Neuronal stem cell (in vitro differentiated cells): ENCODE measurements at regions not wholly inside any gene's neighbourhood (a gene's known extent, or its start where the extent isn't known, plus 50 kb on each side); places are given as distances from the start of the nearest gene placed in this dataset.
"Not testable (repeated sequence)": the region's sequence is repeated elsewhere in the genome, so short reads cannot be mapped to it uniquely, and the experiment has no call there.

Experiments
- DNase-seq: peaks from one replicate; pipeline ENCODE4 v3.0.0-alpha.2; 2013; ENCODE audit warnings: low spot score
- H2AFZ ChIP-seq: one replicate; pipeline ENCODE4 v1.6.1; 2013; ENCODE audit warnings: mild to moderate bottlenecking, low read length, inconsistent platforms
- H2AK5ac ChIP-seq: 2 replicates; pipeline ENCODE4 v1.6.1; 2013; ENCODE audit warnings: low read depth, mild to moderate bottlenecking, inconsistent platforms, low read length, moderate library complexity, mixed read lengths
- H2BK120ac ChIP-seq: 2 replicates; pipeline ENCODE4 v1.6.1; 2013; ENCODE audit warnings: low read depth, mild to moderate bottlenecking, inconsistent platforms, low read length, moderate library complexity, mixed read lengths
- H2BK12ac ChIP-seq: one replicate; pipeline ENCODE4 v1.6.1; 2013; ENCODE audit warnings: low read length, inconsistent platforms
- H2BK15ac ChIP-seq: 2 replicates; pipeline ENCODE4 v1.6.1; 2013; ENCODE audit warnings: mild to moderate bottlenecking, low read length, inconsistent platforms, mixed read lengths
- H2BK5ac ChIP-seq: one replicate; pipeline ENCODE4 v1.6.1; 2013; ENCODE audit warnings: inconsistent platforms, mild to moderate bottlenecking, low read length, moderate library complexity
- H3K14ac ChIP-seq: one replicate; pipeline ENCODE4 v1.6.1; 2013; ENCODE audit warnings: low read length, inconsistent platforms
- H3K18ac ChIP-seq: 2 replicates; pipeline ENCODE4 v1.6.1; 2013; ENCODE audit warnings: low read length, inconsistent platforms
- H3K23ac ChIP-seq: 2 replicates; pipeline ENCODE4 v1.6.1; 2013; ENCODE audit warnings: low read depth, mild to moderate bottlenecking, mixed read lengths, low read length, inconsistent platforms; ENCODE audit not compliant: poor library complexity
- H3K27ac ChIP-seq: replicated peaks from 3 replicates; pipeline ENCODE4 v1.5.1; 2013; ENCODE audit warnings: low read length, inconsistent platforms
- H3K27me3 ChIP-seq, 3 experiments: 2 replicates each; pipeline ENCODE4 v1.6.1; 2013; ENCODE audit warnings: low read length in 3 of 3, mild to moderate bottlenecking in 2 of 3, inconsistent platforms in 1 of 3, low read depth in 1 of 3, mixed read lengths in 1 of 3, moderate library complexity in 1 of 3; ENCODE audit not compliant: control insufficient read depth in 3 of 3, insufficient read depth in 3 of 3
- H3K36me3 ChIP-seq, 2 donors: replicated peaks in 1 of 2; 2 replicates each; pipeline ENCODE4 v1.6.1; 2013; ENCODE audit warnings: low read length in 2 of 2; ENCODE audit not compliant: control insufficient read depth in 2 of 2, insufficient read depth in 2 of 2
- H3K4ac ChIP-seq: 2 replicates; pipeline ENCODE4 v1.6.1; 2013; ENCODE audit warnings: inconsistent platforms, mild to moderate bottlenecking, low read length, moderate library complexity
- H3K4me1 ChIP-seq, 2 donors: 1 replicate in 1 of 2; 2 replicates in 1 of 2; pipeline ENCODE4 v1.6.1; 2013; ENCODE audit warnings: low read length in 2 of 2, low read depth in 1 of 2; ENCODE audit not compliant: control insufficient read depth in 2 of 2, insufficient read depth in 1 of 2
- H3K4me2 ChIP-seq: one replicate; pipeline ENCODE4 v1.6.1; 2013; ENCODE audit warnings: mild to moderate bottlenecking, low read length, inconsistent platforms; ENCODE audit not compliant: insufficient read depth, poor library complexity, severe bottlenecking
- H3K4me3 ChIP-seq, 2 donors: 2 replicates each; pipeline ENCODE4 v1.5.1; 2013; ENCODE audit warnings: low read length in 2 of 2, mild to moderate bottlenecking in 2 of 2, inconsistent platforms in 1 of 2, moderate library complexity in 1 of 2
- H3K79me1 ChIP-seq: one replicate; pipeline ENCODE4 v1.6.1; 2013; ENCODE audit warnings: low read depth, mild to moderate bottlenecking, inconsistent platforms, low read length, moderate library complexity
- H3K9ac ChIP-seq: one replicate; pipeline ENCODE4 v1.6.1; 2013; ENCODE audit warnings: mild to moderate bottlenecking, low read depth, low read length, inconsistent platforms; ENCODE audit not compliant: poor library complexity
- H3K9me3 ChIP-seq, 2 donors: replicated peaks in 1 of 2; 2 replicates each; pipeline versions ENCODE3 to v1.6.1; 2013; ENCODE audit warnings: low read length in 2 of 2, mild to moderate bottlenecking in 2 of 2, inconsistent platforms in 1 of 2, low read depth in 1 of 2, mixed read lengths in 1 of 2, moderate library complexity in 1 of 2; ENCODE audit not compliant: control insufficient read depth in 2 of 2, insufficient read depth in 1 of 2
- H4K8ac ChIP-seq: one replicate; pipeline ENCODE4 v1.6.1; 2013; ENCODE audit warnings: low read depth, mild to moderate bottlenecking, inconsistent platforms, low read length, moderate library complexity
- H4K91ac ChIP-seq: one replicate; pipeline ENCODE4 v1.6.1; 2013; ENCODE audit warnings: low read length, low read depth, mild to moderate bottlenecking, inconsistent platforms; ENCODE audit not compliant: poor library complexity
- WGBS, 2 donors: extraction: QIAGEN DNeasy Blood & Tissue Kit; methylation state at CpG; one replicate each; pipeline ENCODE4 v1.1.7; 2013; ENCODE audit warnings: missing lambda C conversion rate in 2 of 2, mixed read lengths in 1 of 2; ENCODE audit not compliant: insufficient read length in 2 of 2, insufficient replicate concordance in 1 of 2; ENCODE audit errors: extremely low coverage in 2 of 2; 5-methylcytosine and 5-hydroxymethylcytosine counted together

GRCh38 chr6:11304946-11305345 lies 72.5 kb upstream of the NEDD9 start:
- DNase-seq = no peak
- Histone ChIP-seq H2AK5ac (no peak overlapping the region), H3K18ac (no peak overlapping the region), H3K4me3 (no peak overlapping the region), H3K9ac (no peak overlapping the region), H2BK5ac (no peak overlapping the region), H2AFZ (no peak overlapping the region), H4K8ac (no peak overlapping the region), H3K23ac (no peak overlapping the region), H2BK15ac (no peak overlapping the region), H3K4me2 (no peak overlapping the region), H3K4me1 (peaks cover 0 to under 1% of the 10 kb centered on the region in 2 donors), H3K79me1 (no peaks in the 10 kb centered on the region), H3K9me3 (no peaks in the 10 kb centered on the region), H3K14ac (no peak overlapping the region), H3K27ac (no peak overlapping the region), H3K4ac (no peak overlapping the region), H2BK12ac (no peak overlapping the region), H3K27me3 (no peaks in the 10 kb centered on the region), H2BK120ac (no peak overlapping the region), H4K91ac (no peak overlapping the region), H3K36me3 (no peaks in the 10 kb centered on the region)
- no CpG with 5 or more reads among the region's 3 CpGs for WGBS, 2 donors

- WGBS, 2 donors = no CpG with 5 or more reads among the region's 5 CpGs
- H3K27ac ChIP-seq, DNase-seq, H3K9ac ChIP-seq, H2BK120ac ChIP-seq, H4K8ac ChIP-seq, H2BK12ac ChIP-seq, H3K4me2 ChIP-seq, H2BK15ac ChIP-seq, H2BK5ac ChIP-seq, H3K23ac ChIP-seq, H3K18ac ChIP-seq, H3K79me1 ChIP-seq, H4K91ac ChIP-seq, H2AK5ac ChIP-seq, H3K36me3 ChIP-seq, H3K9me3 ChIP-seq, H3K4me3 ChIP-seq, H3K14ac ChIP-seq, H3K27me3 ChIP-seq, H2AFZ ChIP-seq, H3K4ac ChIP-seq: not testable (repeated sequence)
- peaks cover 2 to 13% of the 10 kb centered on the region in 2 donors for H3K4me1 ChIP-seq
Measured at GRCh38 chr6:11299876-11300428, 67.5 kb upstream of the NEDD9 start.

- not testable (repeated sequence) for DNase-seq, H3K9me3 ChIP-seq, H3K9ac ChIP-seq, H2BK5ac ChIP-seq, H3K4ac ChIP-seq, H3K36me3 ChIP-seq, H2BK15ac ChIP-seq, H3K27ac ChIP-seq, H2BK12ac ChIP-seq, H2BK120ac ChIP-seq, H4K8ac ChIP-seq, H3K4me2 ChIP-seq, H3K79me1 ChIP-seq, H2AK5ac ChIP-seq, H3K14ac ChIP-seq, H3K27me3 ChIP-seq, H3K23ac ChIP-seq, H4K91ac ChIP-seq
- Histone ChIP-seq H3K18ac (peak overlapping the region; percentile 48), H3K4me3 (peak overlapping the region in 1 of 2 donors; percentile 42), H2AFZ (peak overlapping the region; percentile 82), H3K4me1 (peaks cover 2 to 13% of the 10 kb centered on the region in 2 donors)
- no CpG with 5 or more reads among the region's 5 CpGs for WGBS, 2 donors
Measured at GRCh38 chr6:11299421-11299784, 66.9 kb upstream of the NEDD9 start.

- Histone ChIP-seq H2BK120ac (no peak overlapping the region), H3K27me3 (no peaks in the 10 kb centered on the region), H3K23ac (no peak overlapping the region), H3K36me3 (no peaks in the 10 kb centered on the region), H3K79me1 (no peaks in the 10 kb centered on the region), H3K9ac (no peak overlapping the region), H3K14ac (no peak overlapping the region), H2BK12ac (no peak overlapping the region), H2AK5ac (no peak overlapping the region), H3K4me3 (peak overlapping the region in 1 of 2 donors; percentile 42), H3K9me3 (peaks cover 0 to 1% of the 10 kb centered on the region in 2 donors), H3K4me2 (no peak overlapping the region), H3K27ac (no peak overlapping the region), H4K91ac (no peak overlapping the region), H3K4me1 (peaks cover 2 to 13% of the 10 kb centered on the region in 2 donors), H2BK15ac (no peak overlapping the region), H2BK5ac (no peak overlapping the region), H3K4ac (no peak overlapping the region), H4K8ac (no peak overlapping the region), H2AFZ (peak overlapping the region; percentile 82), H3K18ac (peak overlapping the region; percentile 64)
- WGBS, 2 donors = no CpG with 5 or more reads among the region's 9 CpGs
- DNase-seq = no peak
Measured at GRCh38 chr6:11298651-11299420, 66.4 kb upstream of the NEDD9 start.
